Astrocyte (in vitro differentiated cells and primary cell): ENCODE measurements at regions not wholly inside any gene's neighbourhood (a gene's known extent, or its start where the extent isn't known, plus 50 kb on each side); places are given as distances from the start of the nearest gene placed in this dataset.

Experiments used
- DNase-seq: peaks from one replicate; pipeline ENCODE4 v3.0.0-alpha.2; 2010; ENCODE audit warnings: low read depth
- FAIRE-seq: peaks from 2 replicates; lab custom pipeline; 2011; peaks lifted over from hg19 to GRCh38; lab: Jason Lieb, UNC
- H2AFZ ChIP-seq: 2 replicates; pipeline ENCODE4 v1.6.0; 2012; ENCODE audit warnings: low read depth, low read length, inconsistent platforms
- H3K27ac ChIP-seq: 2 replicates; pipeline ENCODE4 v1.5.1; 2011; ENCODE audit warnings: low read depth, low read length, inconsistent platforms
- H3K27me3 ChIP-seq: 2 replicates; pipeline ENCODE4 v1.6.0; 2011; ENCODE audit warnings: low read length, inconsistent platforms; ENCODE audit not compliant: insufficient read depth
- H3K36me3 ChIP-seq: 2 replicates; pipeline ENCODE4 v1.5.1; 2011; ENCODE audit warnings: low read length, inconsistent platforms; ENCODE audit not compliant: insufficient read depth
- H3K4me1 ChIP-seq: 2 replicates; pipeline ENCODE4 v1.5.1; 2011; ENCODE audit warnings: low read length, inconsistent platforms; ENCODE audit not compliant: insufficient read depth
- H3K4me2 ChIP-seq: 2 replicates; pipeline ENCODE4 v1.6.0; 2012; ENCODE audit warnings: low read length, inconsistent platforms
- H3K4me3 ChIP-seq: 2 replicates; pipeline ENCODE4 v1.5.1; 2011; ENCODE audit warnings: low read depth, mild to moderate bottlenecking, low read length, inconsistent platforms; ENCODE audit not compliant: insufficient read depth
- H3K79me2 ChIP-seq: 2 replicates; pipeline ENCODE4 v1.6.0; 2012; ENCODE audit warnings: mild to moderate bottlenecking, low read length, inconsistent platforms; ENCODE audit not compliant: insufficient read depth
- H3K9ac ChIP-seq: 2 replicates; pipeline ENCODE4 v1.6.0; 2012; ENCODE audit warnings: mild to moderate bottlenecking, low read length, inconsistent platforms
- H3K9me3 ChIP-seq: 2 replicates; pipeline ENCODE4 v1.5.1; 2012; ENCODE audit warnings: low read depth, mild to moderate bottlenecking, low read length, inconsistent platforms; ENCODE audit not compliant: insufficient read depth
- H4K20me1 ChIP-seq: 2 replicates; pipeline ENCODE4 v1.6.0; 2012; ENCODE audit warnings: low read length, inconsistent platforms; ENCODE audit not compliant: insufficient read depth
- H3K27ac Mint-ChIP-seq: one replicate; pipeline ENCODE4 v1.8.0; 2021; ENCODE audit warnings: mild to moderate bottlenecking, mixed read lengths; ENCODE audit not compliant: unreplicated experiment
- H3K27me3 Mint-ChIP-seq: one replicate; pipeline ENCODE4 v1.8.0; 2021; ENCODE audit warnings: low read depth, mixed read lengths; ENCODE audit not compliant: unreplicated experiment
- H3K36me3 Mint-ChIP-seq: one replicate; pipeline ENCODE4 v1.8.0; 2021; ENCODE audit warnings: low read depth, mixed read lengths; ENCODE audit not compliant: unreplicated experiment
- H3K4me1 Mint-ChIP-seq: one replicate; pipeline ENCODE4 v1.8.0; 2021; ENCODE audit warnings: low read depth, mixed read lengths; ENCODE audit not compliant: unreplicated experiment
- H3K4me3 Mint-ChIP-seq: one replicate; pipeline ENCODE4 v1.8.0; 2021; ENCODE audit warnings: mild to moderate bottlenecking, moderate library complexity, mixed read lengths; ENCODE audit not compliant: unreplicated experiment
- H3K9me3 Mint-ChIP-seq: one replicate; pipeline ENCODE4 v1.8.0; 2021; ENCODE audit warnings: mild to moderate bottlenecking, mixed read lengths; ENCODE audit not compliant: unreplicated experiment
- CTCF ChIP-seq: IDR thresholded peaks from 2 replicates; pipeline ENCODE4 v1.5.1; 2011; ENCODE audit warnings: low read depth, mild to moderate bottlenecking, inconsistent platforms, low read length, moderate library complexity; ENCODE audit not compliant: insufficient read depth
- EZH2 ChIP-seq: IDR thresholded peaks from 2 replicates; pipeline ENCODE4 v1.6.1; 2012; ENCODE audit warnings: mild to moderate bottlenecking, low read length, inconsistent platforms; ENCODE audit not compliant: insufficient read depth

GRCh38 chr16:59686405-59686804, 952.3 kb upstream of the GOT2 start:
- Histone ChIP-seq H3K27ac (no peak overlapping the region), H2AFZ (no peak overlapping the region), H3K4me2 (no peak overlapping the region), H3K79me2 (no peaks in the 10 kb centered on the region), H3K27me3 (no peaks in the 10 kb centered on the region), H3K36me3 (no peaks in the 10 kb centered on the region), H3K4me1 (no peaks in the 10 kb centered on the region), H4K20me1 (no peaks in the 10 kb centered on the region), H3K9me3 (peaks cover 3% of the 10 kb centered on the region), H3K9ac (no peak overlapping the region), H3K4me3 (no peak overlapping the region)
- Mint-ChIP-seq H3K27ac (no peak overlapping the region), H3K4me3 (no peak overlapping the region), H3K9me3 (peaks cover 17% of the 10 kb centered on the region), H3K27me3 (no peaks in the 10 kb centered on the region), H3K36me3 (no peaks in the 10 kb centered on the region), H3K4me1 (peaks cover 4% of the 10 kb centered on the region)
- FAIRE-seq (no peak), DNase-seq (no peak)
- no peak for TF ChIP-seq CTCF
- no peak for TF ChIP-seq EZH2

DNA sequence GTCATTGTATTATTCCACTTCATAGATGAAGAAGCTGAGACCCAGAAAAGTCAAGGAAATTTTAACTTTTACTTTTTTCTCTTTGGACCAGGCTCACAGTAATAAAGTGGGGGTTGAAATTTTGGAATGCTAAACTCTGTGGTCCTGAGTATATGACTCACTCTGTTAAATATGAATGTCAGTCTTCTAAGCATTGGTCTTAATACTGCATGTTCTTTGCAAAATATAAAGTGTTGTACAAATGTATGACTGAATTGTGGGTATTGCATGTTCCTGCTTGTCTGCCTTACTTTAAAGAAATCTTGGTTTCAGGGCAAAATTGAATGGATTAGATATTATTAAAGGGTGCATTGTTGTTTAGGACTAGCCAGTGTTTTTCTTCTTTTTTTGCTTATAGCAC, 950.8 kb upstream of the GOT2 start:
- Histone ChIP-seq H2AFZ (no peak overlapping the region), H3K36me3 (no peaks in the 10 kb centered on the region), H3K9me3 (peaks cover 3% of the 10 kb centered on the region), H4K20me1 (no peaks in the 10 kb centered on the region), H3K4me2 (no peak overlapping the region), H3K79me2 (no peaks in the 10 kb centered on the region), H3K27ac (no peak overlapping the region), H3K27me3 (no peaks in the 10 kb centered on the region), H3K4me1 (no peaks in the 10 kb centered on the region), H3K9ac (no peak overlapping the region), H3K4me3 (no peak overlapping the region)
- peaks cover 4% of the 10 kb centered on the region for H3K4me1 Mint-ChIP-seq
- H3K36me3 Mint-ChIP-seq: no peaks in the 10 kb centered on the region
- DNase-seq (peak; percentile 56), FAIRE-seq (peak; percentile 59)
- no peaks in the 10 kb centered on the region for H3K27me3 Mint-ChIP-seq
- H3K27ac Mint-ChIP-seq: no peak overlapping the region
- H3K4me3 Mint-ChIP-seq: no peak overlapping the region
- H3K9me3 Mint-ChIP-seq: peaks cover 17% of the 10 kb centered on the region
- no peak for TF ChIP-seq EZH2
- TF ChIP-seq CTCF: no peak

- DNase-seq (no peak), FAIRE-seq (no peak)
- Histone ChIP-seq H3K36me3 (no peaks in the 10 kb centered on the region), H3K27me3 (no peaks in the 10 kb centered on the region), H3K4me1 (no peaks in the 10 kb centered on the region), H3K9ac (no peak overlapping the region), H3K27ac (no peak overlapping the region), H3K4me3 (no peak overlapping the region), H4K20me1 (no peaks in the 10 kb centered on the region), H2AFZ (no peak overlapping the region), H3K9me3 (peaks cover 3% of the 10 kb centered on the region), H3K4me2 (no peak overlapping the region), H3K79me2 (no peaks in the 10 kb centered on the region)
- TF ChIP-seq EZH2 (no peak), CTCF (no peak)
- Mint-ChIP-seq H3K27ac (no peak overlapping the region), H3K4me3 (no peak overlapping the region), H3K27me3 (no peaks in the 10 kb centered on the region), H3K9me3 (peaks cover 17% of the 10 kb centered on the region), H3K36me3 (no peaks in the 10 kb centered on the region), H3K4me1 (peaks cover 2% of the 10 kb centered on the region)
These were observed 949.6 kb upstream of the GOT2 start for GRCh38 chr16:59683709-59684108.
